HG03139 (cell line): ENCODE measurements at regions not wholly inside any gene's neighbourhood (a gene's known extent, or its start where the extent isn't known, plus 50 kb on each side); places are given as distances from the start of the nearest gene placed in this dataset.

Experiments
- ATAC-seq: cut with Tn5 transposase; IDR thresholded peaks from one replicate; pipeline ENCODE4 v1.9.1; 2021; ENCODE audit not compliant: unreplicated experiment

- no peak for ATAC-seq
Observed at GRCh38 chr22:48536541-48537342, 1290.9 kb downstream of the BRD1 start.

GRCh38 chr22:48535868-48536540 is 1291.7 kb downstream of the BRD1 start:
- no peak for ATAC-seq

DNA sequence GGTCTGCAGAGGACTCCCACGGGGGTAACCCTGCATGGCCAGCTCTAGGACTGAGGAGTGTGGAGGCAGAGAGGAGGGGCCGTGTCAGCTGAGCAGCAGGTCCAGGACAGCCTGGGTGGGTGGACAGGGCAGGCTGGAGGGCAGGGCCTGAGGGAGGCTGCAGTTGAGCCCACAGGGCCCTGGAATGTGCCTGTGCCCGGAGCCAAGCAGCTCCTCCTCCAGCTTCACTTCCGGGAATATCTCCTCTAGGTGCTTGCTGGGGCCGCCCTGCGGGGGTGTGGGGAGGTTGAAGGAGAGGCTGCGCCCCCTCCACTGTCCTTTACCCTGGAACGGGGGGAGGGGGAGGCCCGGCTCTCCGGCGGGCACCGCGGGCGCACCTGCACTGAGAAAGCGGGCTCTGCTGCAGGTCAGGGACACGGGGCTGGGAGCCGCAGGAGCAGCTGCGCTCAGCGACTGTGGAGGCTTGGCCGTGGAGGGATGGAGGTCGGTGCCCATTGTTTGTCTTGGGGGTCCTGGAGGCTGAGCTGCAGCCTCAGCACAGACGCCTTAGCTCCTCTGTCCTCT is 1293.2 kb downstream of the BRD1 start:
- no peak for ATAC-seq

GRCh38 chr22:48532986-48533385 is 1294.7 kb downstream of the BRD1 start:
- ATAC-seq: no peak

DNA sequence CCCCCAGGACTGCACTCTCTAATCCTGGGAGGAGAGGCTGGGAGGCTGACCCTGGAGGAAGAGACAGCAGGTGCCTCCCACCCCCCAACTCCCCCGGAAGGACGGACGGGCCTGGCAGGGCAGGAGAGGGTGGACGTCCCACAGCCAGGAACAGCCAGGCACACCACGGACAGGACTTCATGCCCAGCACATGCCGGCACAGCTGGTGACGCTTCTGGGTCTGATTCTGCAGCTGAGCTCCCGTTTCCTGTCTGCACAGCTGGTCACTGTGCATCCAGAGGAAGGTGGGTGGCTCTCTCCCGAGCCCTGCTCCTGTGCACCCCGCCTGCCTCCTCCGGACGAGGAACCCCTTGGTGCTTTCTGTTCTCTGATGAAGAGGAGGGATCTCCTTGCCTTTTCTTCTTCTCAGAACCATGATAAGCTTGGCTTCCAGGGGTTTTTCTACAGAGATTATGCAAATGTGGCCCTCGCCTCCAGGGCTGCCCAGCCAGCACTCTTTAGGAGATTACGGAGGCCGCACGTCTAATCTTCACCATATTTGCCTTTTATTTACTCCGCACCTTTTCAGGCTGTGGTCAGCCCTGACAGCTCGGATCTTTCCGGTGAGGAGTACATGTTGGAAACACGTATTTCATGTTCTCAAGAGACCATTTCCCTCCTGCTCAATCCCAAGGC is 1295.8 kb downstream of the BRD1 start:
- ATAC-seq: no peak

DNA sequence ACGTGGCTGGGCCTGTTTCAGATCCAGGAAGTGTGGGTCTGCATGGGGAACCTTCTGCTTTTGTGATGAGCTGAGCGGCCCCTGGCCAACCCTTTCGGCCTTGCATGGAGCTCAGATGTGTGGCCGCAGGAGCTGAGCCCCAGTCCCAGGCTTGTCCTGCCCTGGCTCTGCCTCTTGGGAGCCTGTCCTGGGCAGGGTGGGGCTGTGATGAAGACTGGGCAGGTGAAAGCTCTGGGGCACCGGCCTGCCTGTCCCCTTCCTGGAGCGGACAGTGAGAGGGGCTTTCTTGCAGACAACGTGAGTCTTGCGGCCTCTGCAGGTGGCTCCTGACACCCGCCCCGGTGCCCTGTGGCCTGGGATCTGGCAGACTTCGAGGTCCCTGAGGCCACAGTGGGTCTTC is 1296.6 kb downstream of the BRD1 start:
- ATAC-seq: no peak

DNA sequence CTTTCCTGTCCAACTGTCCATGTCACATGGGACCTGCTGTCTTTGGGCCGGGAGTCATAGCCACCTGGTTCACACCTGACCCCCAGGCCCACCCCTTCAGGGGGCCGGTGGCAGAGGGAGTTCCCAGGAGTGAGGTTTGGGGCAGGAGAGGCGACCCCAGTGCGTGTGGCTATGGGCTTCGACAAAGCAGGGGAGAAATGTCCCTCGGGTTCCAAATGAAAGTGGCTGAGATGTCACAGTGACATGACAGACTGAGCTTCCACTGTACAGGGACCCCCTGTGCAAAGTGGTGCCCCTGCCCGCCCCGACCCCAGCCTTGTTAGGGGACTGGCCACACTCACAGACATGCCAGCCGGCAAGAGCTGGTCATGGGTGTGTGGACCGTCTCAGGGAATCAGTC is 1297.0 kb downstream of the BRD1 start:
- no peak for ATAC-seq

DNA sequence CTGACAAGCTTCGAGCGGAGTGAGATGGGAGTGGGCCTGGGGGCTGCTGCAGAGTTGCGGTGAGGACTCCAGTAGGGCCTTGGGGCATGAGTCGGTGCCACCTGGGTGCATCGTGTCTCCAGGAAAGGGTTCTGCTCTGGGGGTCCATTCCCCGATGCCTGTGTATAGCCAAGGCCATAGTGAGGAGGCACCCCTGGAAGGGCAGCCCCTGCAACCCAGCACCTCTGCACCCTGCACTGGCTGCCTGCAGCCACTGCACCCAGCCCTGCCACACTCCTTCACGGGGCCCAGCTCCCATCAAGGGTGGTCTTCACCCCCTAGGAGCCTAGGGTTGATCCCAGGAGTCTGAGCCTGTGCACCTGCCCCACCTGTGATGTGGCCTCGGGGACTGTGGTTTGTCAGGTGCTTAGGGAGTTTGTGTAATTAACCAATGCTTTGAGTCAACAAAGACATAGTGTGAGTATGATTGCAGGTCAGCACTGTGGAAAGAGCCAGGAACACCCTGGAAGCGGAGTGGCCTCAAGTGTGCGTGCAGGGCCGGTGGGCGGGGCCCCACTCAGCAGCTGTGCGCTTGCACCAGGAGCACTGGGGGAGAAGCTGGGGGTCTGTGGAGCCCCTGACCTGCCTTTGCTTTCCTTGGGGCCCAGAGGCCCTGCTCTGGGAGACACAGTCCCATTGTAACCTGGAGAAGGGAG is 1299.3 kb downstream of the BRD1 start:
- ATAC-seq: no peak

GRCh38 chr22:48523761-48524160 is 1303.9 kb downstream of the BRD1 start:
- no peak for ATAC-seq

DNA sequence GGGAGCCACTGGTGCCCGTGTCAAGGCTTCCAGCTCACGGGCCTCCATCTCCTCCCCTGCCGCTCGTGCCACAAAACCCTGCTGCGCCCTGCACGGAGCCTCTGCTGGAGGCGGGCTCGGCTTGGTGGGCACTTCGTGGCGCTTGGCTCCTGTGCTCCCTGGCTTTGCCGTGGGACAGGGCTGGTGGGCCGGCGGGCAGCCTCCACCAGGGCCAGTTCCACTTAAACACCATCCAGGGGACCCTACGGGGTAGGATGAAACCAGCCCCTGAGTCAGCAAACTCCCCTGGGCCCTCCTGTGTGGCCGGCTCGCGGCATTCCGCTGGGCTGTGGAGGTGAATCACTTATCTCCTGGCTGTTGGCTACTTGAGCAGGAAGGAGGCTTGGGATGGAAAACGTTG is 1304.6 kb downstream of the BRD1 start:
- no peak for ATAC-seq

DNA sequence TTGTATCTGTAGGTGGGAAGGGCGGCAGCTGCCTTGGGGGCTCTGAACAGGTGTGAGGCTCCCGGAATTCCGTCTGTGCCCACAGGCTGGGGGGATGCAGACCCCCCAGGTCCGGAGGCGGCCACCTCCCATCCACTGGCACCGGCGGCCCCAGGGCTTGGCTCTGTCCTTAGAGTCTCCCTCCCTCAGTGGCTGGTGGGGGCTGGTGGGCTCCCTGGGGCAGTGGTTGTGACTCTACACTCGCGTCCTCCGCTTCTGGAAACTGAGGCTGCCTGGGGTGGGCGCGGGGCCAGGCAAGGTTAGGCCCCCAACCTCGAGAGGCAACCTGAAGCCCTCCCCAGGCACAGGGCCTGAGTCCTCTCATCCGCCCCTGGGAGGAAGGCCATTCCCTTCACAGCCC is 1305.4 kb downstream of the BRD1 start:
- ATAC-seq: no peak

DNA sequence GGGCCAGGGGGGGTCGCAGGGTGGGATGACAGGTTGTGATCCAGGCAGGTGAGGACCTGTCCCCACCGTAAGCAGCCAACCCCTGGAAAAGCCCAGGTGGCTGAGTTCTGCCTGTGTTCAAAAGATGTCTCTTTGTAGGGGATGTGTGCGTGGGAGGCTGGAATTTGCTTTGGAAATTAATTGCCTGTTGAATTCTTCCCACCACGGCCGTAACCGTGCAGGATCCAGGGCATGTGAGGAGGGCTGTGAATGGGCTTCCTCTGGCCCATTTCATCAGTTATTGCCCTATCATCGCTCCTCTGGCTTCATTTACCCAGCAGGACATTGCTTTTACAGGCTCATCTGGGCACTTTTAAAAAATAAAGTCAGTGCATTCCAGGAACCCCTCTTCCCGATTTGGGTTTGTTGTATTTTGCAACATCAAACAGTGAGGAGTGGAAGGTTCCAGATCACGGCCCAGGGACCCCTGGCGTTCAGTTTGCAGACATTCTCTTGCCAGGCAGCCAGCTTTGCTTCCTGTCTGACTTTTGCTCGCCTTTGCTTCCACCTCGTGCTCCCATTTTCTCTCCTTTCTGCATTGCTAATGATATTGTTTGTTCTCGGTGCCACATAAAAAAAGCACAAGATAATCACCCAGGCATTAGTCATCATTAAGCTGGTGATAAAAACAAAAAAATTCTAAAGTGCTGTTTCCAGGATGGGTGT is 1306.6 kb downstream of the BRD1 start:
- ATAC-seq: no peak

DNA sequence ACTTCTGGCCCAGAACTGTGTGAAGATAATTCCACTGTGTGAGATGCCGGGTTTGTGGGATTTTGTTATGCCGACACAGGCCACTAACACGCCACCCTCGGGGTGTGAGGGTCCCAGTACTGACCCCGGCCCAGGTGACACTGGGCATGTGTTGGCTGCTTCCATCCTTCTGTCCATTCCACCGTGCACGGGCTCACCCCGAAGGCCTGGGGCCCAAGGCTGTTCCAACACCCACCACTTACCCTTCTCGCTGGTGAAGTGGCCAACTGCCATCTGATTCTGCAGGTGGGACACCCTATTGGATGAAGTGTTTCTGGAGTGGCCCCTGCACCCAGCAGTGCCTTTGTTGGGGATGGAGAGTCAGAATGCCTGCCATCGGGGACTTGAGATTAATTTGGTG is 1307.5 kb downstream of the BRD1 start:
- ATAC-seq: no peak

DNA sequence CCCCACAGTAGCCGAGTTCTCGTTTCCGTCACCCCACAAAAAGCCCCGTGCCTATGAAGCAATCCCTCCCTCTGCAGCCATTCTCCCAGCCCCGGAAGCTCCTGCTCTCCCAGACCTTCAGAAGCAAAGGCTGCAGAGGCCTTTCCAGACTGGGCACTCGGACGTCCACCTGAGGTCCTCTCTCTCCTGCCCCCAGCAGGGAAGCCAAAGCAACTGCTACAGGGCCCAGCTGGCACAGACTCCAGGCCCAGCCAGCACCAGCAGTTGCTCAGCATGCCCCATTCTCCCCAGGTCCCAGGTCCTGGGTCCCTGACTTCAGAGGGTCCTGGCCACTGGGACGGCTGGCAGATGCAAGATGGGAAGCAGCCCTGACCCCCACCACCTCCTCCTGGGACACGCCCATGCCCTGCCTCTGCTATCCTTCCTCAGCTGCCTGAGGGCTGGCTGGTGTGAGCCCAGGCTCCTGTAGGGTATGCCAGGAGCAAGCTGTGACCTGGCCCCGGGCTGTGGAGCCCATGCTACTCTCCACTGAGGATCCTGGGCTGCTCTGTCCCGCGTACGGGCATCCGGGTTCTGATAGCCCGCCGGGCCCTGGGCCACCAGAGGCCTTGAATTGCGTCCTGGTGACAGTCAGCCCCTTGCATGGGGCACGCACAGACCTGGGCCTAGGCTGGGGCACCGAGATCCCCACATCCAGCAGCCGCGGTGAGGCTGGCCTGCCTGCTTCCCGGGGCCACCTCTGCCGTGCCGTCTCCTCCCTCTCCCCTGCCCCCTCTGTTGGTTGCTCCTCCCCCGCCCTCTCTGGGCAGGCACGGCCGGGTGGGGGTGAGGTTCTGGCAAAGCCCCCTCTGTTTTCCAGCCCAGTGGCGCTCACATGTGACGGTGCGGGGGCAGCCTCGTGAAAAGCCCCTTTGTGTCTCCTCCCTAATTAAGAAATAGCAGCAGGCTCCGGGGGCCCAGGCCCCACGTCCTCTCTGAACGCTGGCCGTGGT is 1310.3 kb downstream of the BRD1 start:
- no peak for ATAC-seq

GRCh38 chr22:48516571-48516970 is 1311.1 kb downstream of the BRD1 start:
- no peak for ATAC-seq

DNA sequence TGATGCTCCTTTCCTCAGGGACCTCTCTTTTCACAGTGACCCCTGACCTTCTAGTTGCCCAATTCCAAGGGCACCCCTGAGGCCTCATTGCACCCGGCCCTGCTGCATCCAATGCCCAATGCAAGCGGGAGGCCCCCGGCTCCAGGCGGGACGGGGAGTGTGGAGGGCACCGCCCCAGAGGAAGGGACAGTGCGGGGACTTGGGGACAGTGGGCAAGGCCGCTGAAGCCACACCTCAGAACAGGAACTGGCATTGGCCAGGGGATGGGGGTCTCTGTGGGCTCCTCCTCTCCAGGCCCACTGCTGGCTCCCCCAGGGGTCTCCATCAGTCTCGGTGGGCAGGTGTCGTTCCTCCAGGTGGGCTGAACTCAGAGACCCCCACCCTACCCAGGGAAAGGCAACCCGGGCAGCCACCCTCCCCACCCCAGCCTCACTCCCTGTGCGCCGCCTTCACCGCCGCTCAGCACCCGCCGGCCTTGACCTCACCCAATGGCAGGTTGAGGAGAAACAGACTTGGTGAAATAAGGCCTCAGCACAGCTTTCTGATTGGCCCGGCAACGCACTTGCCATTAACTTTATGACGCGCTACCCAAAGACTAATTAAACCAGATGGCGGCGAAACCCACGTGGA is 1312.0 kb downstream of the BRD1 start:
- ATAC-seq: no peak

GRCh38 chr22:48513929-48514328 is 1313.7 kb downstream of the BRD1 start:
- ATAC-seq: no peak

DNA sequence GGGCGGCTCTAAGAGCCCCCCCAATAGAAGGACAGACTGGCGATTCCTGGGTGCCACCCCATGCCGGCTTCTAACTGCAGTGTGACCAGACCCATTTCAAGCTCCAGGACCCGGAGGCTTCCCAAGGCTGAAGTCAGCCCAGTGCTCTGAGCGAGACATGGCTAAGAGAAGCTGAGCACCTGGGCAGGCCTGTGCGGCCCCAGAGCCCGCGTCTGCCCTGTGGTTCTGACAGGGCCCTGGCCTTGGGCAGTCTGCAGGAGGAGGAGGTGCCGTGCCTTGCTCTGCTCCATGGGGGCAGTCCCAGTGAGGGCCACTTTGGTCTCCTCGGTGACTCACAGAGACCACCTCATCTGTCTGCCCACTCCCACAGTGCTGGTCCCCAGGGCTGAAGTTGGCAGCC is 1314.2 kb downstream of the BRD1 start:
- no peak for ATAC-seq

DNA sequence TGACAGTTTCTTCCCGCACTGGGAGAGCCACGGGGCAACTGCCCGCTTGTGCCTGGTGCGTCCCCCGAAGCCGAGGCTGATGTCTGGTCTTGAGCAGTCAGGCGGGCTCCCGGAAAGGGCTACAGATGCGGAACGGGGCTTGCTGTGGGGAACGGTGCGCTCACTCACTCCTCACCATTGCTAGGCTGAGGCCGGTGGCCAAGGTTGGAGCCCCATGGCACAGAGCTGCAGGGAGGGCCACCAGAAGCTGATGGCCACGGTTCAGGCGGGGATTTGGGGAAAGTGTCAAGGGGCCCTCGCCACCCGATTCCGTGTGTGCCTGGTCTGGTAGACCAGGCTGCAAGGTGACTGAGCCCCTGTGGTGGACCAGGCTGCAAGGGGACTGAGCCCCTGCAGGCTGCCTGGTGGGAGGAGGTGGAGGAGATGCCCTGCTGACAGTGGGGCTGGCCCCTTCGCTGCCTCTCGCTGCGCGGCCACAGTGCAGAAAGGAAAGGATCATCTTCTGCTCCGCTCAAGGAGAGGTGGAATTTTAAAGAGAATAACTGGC is 1315.8 kb downstream of the BRD1 start:
- no peak for ATAC-seq
